ENCODE measurements at regions not wholly inside any gene's neighbourhood (a gene's known extent, or its start where the extent isn't known, plus 50 kb on each side); places are given as distances from the start of the nearest gene placed in this dataset.

DNA sequence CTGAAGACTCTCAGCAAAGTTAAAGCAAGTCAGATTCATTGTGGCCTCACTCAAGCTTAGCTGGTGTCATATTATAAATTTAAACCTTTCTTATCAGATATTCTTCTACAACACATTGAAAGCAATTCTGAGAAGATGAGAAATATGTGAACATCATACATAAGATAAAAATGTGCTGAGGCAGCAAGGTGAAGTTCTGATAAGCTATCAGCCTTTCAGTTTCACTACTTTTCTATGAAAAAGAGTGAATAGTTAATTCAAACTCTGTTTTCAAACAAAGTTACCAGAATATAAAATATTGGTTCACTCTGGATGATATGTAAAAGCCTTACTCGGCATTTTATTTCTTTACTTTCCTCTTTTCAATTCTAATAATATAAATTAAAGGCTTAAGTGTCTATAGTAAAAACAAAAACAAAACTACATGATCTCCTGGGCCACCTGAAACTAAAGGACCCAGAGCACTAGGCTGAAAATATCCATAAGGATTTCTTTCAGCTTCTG is 824.4 kb downstream of the MTRR start:
- H3K27me3 Mint-ChIP-seq: no peaks in the 10 kb centered on the region
- H3K4me1 Mint-ChIP-seq: no peaks in the 10 kb centered on the region
- H3K36me3 Mint-ChIP-seq (ENCODE audit: low read depth): no peaks in the 10 kb centered on the region
- POLR2A ChIA-PET: no interaction called here
- H3K9me3 Mint-ChIP-seq: peaks cover 8% of the 10 kb centered on the region
- CTCF ChIA-PET: no interaction called here
- H3K4me3 Mint-ChIP-seq: no peak overlapping the region
- no peak for DNase-seq
- H3K27ac Mint-ChIP-seq: no peak overlapping the region

DNA sequence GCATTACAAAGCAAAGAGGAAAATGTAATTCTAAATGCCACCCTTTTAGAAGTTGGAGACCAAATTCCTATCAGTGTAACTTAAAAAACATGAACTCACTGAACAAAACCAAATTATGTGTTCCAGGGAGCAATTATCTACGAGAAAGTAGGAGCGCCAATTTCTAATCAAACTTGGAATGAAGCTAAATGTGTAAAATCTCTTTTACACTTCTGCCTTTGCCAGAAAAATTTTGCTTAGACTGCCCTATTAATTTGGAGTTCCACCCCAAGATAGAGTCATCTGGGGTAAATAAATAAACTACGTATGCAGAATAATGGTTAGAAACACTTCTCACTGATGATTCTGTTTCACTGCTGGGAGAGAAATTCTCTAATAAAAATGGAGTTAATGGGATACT is 825.6 kb downstream of the MTRR start:
- no peak overlapping the region for H3K4me3 Mint-ChIP-seq
- DNase-seq: no peak

DNA sequence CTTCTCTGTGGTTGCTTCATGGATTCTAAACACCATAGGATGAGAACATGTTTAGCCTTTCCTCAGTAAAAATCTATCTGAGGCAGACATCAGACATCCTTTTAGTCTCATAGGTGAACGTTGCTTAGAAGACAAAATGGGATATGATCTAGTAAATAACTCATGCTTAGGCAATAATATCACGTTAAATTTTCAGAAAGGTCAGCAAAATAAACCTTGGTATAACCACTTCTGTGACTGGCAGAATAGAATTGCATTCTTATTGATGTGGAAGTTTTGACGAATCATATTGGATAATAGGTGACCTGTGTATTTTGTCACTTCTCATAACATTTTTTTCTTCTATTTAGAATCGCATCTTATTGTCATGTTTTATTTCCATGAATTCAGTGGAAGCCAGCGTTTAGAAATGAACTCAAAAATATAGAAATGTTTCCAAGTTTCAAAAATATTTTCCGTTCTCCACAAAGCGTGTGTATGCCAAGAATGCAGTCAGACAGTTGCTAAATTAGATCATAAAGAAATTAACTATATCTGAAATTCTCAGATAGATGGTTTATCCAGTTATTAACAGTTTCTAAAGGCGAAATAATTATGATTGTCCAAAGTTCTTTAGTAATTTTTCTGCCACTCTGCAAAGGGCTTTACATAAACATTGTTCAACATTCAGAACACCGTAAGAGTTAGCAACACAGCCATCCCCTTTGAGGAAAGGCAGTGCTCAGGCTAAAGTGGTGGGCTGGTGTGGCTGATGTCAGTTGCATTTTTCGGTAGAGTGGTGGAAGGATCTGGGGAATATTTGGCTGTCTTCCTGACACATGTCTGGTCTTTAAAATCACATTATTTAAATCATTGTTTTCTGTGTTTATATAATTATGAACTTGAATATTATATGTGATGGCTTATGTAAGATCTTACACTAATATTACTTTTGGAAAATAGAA is 827.2 kb downstream of the MTRR start:
- Mint-ChIP-seq H3K36me3 (ENCODE audit: low read depth) (no peaks in the 10 kb centered on the region), H3K4me3 (no peak overlapping the region), H3K27ac (no peak overlapping the region), H3K9me3 (peaks cover 9% of the 10 kb centered on the region), H3K27me3 (no peaks in the 10 kb centered on the region), H3K4me1 (no peaks in the 10 kb centered on the region)
- POLR2A ChIA-PET: no interaction called here
- no peak for DNase-seq
- CTCF ChIA-PET: no interaction called here

More for the DNA sequence above, 825.6 kb downstream of the MTRR start:
- H3K4me1 Mint-ChIP-seq: no peaks in the 10 kb centered on the region
- no peaks in the 10 kb centered on the region for H3K27me3 Mint-ChIP-seq
- POLR2A ChIA-PET: no interaction called here
- peaks cover 9% of the 10 kb centered on the region for H3K9me3 Mint-ChIP-seq
- CTCF ChIA-PET: no interaction called here
- H3K36me3 Mint-ChIP-seq (ENCODE audit: low read depth): no peaks in the 10 kb centered on the region
- no peak overlapping the region for H3K27ac Mint-ChIP-seq

DNA sequence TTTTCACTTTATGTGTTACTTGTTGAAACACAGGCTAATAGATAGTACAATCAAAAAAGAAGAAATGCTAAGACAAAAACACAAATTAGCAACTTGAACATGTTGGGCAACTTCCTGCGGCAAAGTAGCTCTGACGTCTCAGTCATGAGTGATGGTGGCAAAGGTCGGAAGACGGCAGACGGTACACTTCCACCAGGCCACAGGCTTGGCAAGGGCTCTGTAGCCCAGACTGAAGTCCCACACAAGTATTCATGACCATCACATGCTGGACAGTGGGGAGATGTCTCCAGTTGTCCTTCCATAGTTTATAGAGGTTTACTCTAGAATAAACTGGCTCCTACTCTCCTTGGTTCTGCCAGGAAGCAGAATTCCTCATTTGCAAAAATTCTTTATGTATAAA is 831.3 kb downstream of the MTRR start:
- H3K36me3 Mint-ChIP-seq (ENCODE audit: low read depth): no peaks in the 10 kb centered on the region

DNA sequence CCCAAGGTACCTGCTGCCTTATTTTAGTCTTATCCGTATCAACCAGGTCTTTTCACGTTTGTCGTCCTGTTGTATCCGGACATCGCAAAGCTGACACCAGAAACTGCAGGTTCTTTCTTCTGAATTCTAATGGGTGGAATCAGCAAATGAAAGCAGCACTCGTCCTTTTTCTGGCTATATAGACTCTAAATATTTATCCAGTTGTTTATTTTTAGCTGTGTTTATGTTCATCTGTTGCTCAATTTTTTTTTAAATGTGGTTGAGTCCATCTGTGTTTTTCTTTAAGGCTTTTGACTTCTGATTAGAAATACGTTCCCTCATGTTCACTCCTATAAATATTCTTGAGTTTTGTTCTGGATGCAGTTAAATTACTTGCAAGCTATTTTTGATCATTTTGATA is 831.7 kb downstream of the MTRR start:
- ChIA-PET POLR2A (no interaction called here), CTCF (no interaction called here)
- no peak for DNase-seq
- Mint-ChIP-seq H3K36me3 (ENCODE audit: low read depth) (no peaks in the 10 kb centered on the region), H3K27me3 (no peaks in the 10 kb centered on the region), H3K4me3 (no peak overlapping the region), H3K27ac (no peak overlapping the region), H3K4me1 (no peaks in the 10 kb centered on the region), H3K9me3 (peaks cover 6% of the 10 kb centered on the region)

More for the DNA sequence above, 831.3 kb downstream of the MTRR start:
- Mint-ChIP-seq H3K4me3 (no peak overlapping the region), H3K27ac (no peak overlapping the region), H3K4me1 (no peaks in the 10 kb centered on the region), H3K27me3 (no peaks in the 10 kb centered on the region), H3K9me3 (peaks cover 9% of the 10 kb centered on the region)
- DNase-seq: no peak
- ChIA-PET CTCF (no interaction called here), POLR2A (no interaction called here)

DNA sequence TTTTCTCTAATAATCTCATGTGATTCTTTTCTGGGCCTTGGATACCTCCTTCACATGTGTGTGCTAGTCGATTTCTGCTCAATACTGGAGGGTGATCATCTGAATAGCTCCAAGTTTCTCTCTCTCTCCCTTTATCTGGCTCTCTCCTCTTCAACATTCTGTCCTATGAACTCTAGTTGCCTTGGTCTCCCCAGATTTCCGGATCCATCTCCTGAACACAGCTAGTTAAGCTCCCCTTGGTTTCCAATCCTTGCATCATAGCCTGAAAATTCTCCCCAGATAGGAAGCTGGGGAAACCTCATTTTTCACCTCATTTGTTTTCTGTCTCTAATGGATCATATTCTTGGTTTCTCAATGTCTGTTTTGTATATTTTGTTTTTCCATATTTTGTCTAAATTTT is 832.3 kb downstream of the MTRR start:
- no peak overlapping the region for H3K27ac Mint-ChIP-seq
- H3K4me3 Mint-ChIP-seq: no peak overlapping the region
- no peak for DNase-seq
- no peaks in the 10 kb centered on the region for H3K36me3 Mint-ChIP-seq (ENCODE audit: low read depth)
- H3K9me3 Mint-ChIP-seq: peaks cover 2% of the 10 kb centered on the region
- POLR2A ChIA-PET: no interaction called here
- no peaks in the 10 kb centered on the region for H3K4me1 Mint-ChIP-seq
- CTCF ChIA-PET: no interaction called here
- no peaks in the 10 kb centered on the region for H3K27me3 Mint-ChIP-seq

DNA sequence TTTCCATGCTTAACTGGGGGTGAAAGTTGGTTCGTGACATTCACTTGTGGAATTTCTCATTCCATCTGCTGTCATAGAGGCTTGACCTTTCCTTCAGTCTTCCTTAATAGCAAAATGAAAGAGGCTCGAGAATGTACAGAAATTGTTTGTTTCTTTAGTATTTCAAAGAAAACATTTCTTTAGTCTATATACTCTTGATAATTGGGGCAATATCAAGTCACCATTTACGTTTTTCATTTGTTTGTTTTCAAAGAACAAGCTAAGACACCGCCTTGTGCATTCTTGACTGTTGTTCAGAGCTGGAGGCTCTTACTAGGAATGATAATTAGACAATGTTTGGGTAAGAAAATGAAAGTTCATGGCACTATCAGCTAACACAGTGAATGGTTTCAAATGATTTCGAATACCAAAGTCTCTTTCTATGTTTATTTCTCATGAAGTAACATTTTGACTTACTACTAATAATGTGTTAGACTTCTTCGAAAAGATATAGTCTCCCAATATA is 835.4 kb downstream of the SEMA5A start:
- Mint-ChIP-seq H3K27me3 (no peaks in the 10 kb centered on the region), H3K36me3 (ENCODE audit: low read depth) (no peaks in the 10 kb centered on the region), H3K9me3 (no peaks in the 10 kb centered on the region), H3K27ac (no peak overlapping the region), H3K4me3 (no peak overlapping the region), H3K4me1 (no peaks in the 10 kb centered on the region)
- ChIA-PET POLR2A (no interaction called here), CTCF (no interaction called here)
- DNase-seq: no peak

DNA sequence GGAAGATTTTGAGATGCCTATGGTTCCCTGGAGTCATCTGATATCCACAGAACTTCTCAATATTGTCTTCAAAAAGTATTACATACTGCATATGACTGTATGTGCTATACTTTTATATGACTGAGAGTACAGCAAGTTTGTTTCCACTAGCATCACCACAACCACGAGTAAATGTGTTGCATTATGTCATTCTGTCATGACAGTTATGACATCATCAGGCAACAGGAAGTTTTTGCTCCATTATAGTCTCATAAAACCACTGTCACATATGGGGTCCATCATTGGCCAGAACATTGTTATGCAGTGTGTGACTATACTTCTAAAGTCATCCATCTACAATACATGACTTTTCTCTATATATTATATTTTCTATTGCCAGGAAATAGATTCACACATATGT is 831.7 kb downstream of the SEMA5A start:
- H3K36me3 Mint-ChIP-seq (ENCODE audit: low read depth): no peaks in the 10 kb centered on the region
- H3K27ac Mint-ChIP-seq: no peak overlapping the region
- no peaks in the 10 kb centered on the region for H3K27me3 Mint-ChIP-seq
- CTCF ChIA-PET: no interaction called here
- no peak overlapping the region for H3K4me3 Mint-ChIP-seq
- no peaks in the 10 kb centered on the region for H3K4me1 Mint-ChIP-seq
- POLR2A ChIA-PET: no interaction called here
- DNase-seq: no peak
- no peaks in the 10 kb centered on the region for H3K9me3 Mint-ChIP-seq

DNA sequence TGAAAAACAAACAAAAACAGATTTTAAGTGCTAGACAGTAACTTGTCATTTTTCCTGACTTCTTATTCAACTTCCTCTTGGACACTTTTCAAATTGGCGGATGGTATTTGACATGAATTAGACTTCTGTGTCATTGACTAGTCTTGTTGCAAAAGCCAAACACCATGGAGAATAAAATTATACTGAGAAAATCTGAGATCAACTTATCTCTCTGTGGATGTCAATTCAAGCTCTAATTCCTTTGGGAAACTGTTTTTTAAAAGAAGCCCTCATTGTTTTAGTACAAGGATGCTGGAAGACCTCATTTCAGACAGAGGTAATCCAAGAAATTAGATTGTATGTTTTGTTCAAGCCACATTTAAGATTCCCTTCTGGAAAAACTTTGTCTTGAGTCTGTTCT is 831.0 kb downstream of the SEMA5A start:
- Mint-ChIP-seq H3K27ac (no peak overlapping the region), H3K36me3 (ENCODE audit: low read depth) (no peaks in the 10 kb centered on the region), H3K4me3 (no peak overlapping the region), H3K4me1 (no peaks in the 10 kb centered on the region), H3K9me3 (no peaks in the 10 kb centered on the region), H3K27me3 (no peaks in the 10 kb centered on the region)
- ChIA-PET CTCF (no interaction called here), POLR2A (no interaction called here)
- DNase-seq: no peak

DNA sequence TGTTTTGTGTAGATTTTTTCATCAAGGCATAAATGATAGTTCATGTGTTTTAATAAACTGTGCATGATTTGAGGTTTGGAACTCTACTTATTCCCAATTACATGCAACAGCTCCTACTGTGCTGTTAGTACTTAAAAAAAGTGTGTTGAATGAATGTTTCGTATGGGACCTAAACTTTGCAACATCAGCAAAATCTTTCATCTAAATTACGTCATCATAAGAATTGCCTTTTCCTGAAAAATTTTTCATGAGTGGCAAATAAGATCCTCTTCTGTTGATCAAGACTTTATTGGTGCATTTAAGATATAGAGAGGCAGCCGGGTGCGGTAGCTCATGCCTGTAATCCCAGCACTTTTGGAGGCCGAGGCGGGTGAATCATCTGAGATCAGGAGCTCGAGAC is 826.1 kb downstream of the SEMA5A start:
- no peaks in the 10 kb centered on the region for H3K27me3 Mint-ChIP-seq
- no peak overlapping the region for H3K4me3 Mint-ChIP-seq
- H3K9me3 Mint-ChIP-seq: peaks cover 6% of the 10 kb centered on the region
- POLR2A ChIA-PET: no interaction called here
- CTCF ChIA-PET: no interaction called here
- no peak for DNase-seq
- no peaks in the 10 kb centered on the region for H3K4me1 Mint-ChIP-seq
- no peaks in the 10 kb centered on the region for H3K36me3 Mint-ChIP-seq (ENCODE audit: low read depth)
- no peak overlapping the region for H3K27ac Mint-ChIP-seq

DNA sequence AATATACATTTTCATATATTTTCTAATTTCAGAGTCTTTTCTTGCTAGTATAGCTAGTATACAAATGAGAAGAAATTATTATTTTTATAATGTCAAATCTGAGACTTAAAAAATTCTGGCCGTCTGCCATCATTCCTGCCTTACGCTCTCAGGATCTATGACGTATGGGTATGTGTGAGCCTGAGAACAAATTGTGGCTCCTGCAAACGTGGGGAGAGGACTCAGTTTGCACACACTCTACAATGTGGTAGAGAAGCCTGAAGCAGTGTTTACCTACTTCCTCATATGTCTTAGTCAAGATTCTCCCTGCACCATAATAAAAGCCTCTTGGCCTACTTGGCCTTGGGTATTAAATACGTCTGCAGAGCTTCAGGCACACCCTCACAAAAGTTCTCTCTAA is 825.4 kb downstream of the SEMA5A start:
- DNase-seq: no peak
- no peak overlapping the region for H3K27ac Mint-ChIP-seq
- H3K9me3 Mint-ChIP-seq: peaks cover 6% of the 10 kb centered on the region
- no peaks in the 10 kb centered on the region for H3K27me3 Mint-ChIP-seq
- ChIA-PET CTCF (interaction anchor here (0.7 kb wide), 1 partner anchor 174 kb away, joined by 3 read pairs; no protein-coding TSS in a partner anchor), POLR2A (no interaction called here)
- no peaks in the 10 kb centered on the region for H3K4me1 Mint-ChIP-seq
- no peak overlapping the region for H3K4me3 Mint-ChIP-seq
- H3K36me3 Mint-ChIP-seq (ENCODE audit: low read depth): no peaks in the 10 kb centered on the region

DNA sequence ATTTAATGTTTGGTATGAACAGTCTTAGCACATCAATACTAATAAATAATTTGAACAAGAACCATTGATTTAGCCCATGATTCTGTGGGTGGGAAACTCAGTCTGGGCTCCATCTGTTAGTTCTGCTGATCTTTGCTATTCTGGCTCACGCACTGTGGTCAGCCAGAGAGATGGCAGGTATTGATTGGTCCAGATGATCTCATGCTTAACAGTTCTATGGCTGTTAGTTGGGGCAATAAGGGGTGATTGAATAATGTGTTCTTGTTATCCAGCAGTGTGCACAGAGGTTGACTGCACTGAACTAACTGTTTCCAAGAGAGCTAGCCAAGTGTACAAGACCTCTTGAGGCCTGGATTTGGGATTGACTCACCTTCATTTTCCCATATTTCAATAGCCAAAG is 824.3 kb downstream of the SEMA5A start:
- H3K4me1 Mint-ChIP-seq: no peaks in the 10 kb centered on the region
- ChIA-PET POLR2A (no interaction called here), CTCF (interaction anchor here (0.5 kb wide), 1 partner anchor 1262 kb away, joined by 3 read pairs; no protein-coding TSS in a partner anchor)
- no peak overlapping the region for H3K4me3 Mint-ChIP-seq
- H3K27me3 Mint-ChIP-seq: no peaks in the 10 kb centered on the region
- no peak for DNase-seq
- H3K9me3 Mint-ChIP-seq: peaks cover 6% of the 10 kb centered on the region
- H3K27ac Mint-ChIP-seq: no peak overlapping the region
- H3K36me3 Mint-ChIP-seq (ENCODE audit: low read depth): no peaks in the 10 kb centered on the region

DNA sequence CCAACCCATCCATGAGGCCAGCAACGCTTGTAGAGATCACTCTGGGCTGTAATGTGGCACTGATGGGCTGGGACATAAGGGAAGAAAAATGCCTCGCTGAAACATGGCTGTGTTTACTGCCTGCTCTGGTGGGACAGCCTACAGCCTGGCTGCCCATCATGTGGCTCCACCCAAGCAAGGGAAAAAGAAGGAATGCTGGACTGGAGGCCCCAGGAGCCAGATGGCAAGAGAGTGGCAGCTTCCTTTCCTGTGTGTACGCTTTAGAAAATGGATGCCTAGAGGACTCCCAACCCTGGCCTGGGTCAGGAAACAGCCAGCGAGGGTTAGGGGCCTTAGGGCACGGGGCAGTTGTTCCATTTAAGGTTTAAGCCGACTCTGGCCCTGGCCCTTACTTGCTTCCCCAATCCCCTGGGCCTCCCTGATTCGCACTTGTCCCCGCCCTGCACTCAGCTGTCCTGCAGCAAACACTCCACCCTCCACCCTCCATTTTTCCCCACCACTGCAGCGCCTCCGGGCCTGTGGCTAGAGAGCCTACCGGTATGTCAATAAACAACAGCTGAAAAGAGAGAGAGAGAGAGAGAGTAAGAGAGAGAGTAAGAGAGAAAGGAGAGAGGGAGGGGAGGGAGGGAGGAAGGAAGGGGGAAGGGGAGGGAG is 819.4 kb downstream of the SEMA5A start:
- POLR2A ChIA-PET: no interaction called here
- peaks cover 11% of the 10 kb centered on the region for H3K9me3 Mint-ChIP-seq
- H3K4me1 Mint-ChIP-seq: no peaks in the 10 kb centered on the region
- no peaks in the 10 kb centered on the region for H3K36me3 Mint-ChIP-seq (ENCODE audit: low read depth)
- no peak overlapping the region for H3K27ac Mint-ChIP-seq
- H3K27me3 Mint-ChIP-seq: no peaks in the 10 kb centered on the region
- no peak overlapping the region for H3K4me3 Mint-ChIP-seq
- CTCF ChIA-PET: no interaction called here
- DNase-seq: no peak

DNA sequence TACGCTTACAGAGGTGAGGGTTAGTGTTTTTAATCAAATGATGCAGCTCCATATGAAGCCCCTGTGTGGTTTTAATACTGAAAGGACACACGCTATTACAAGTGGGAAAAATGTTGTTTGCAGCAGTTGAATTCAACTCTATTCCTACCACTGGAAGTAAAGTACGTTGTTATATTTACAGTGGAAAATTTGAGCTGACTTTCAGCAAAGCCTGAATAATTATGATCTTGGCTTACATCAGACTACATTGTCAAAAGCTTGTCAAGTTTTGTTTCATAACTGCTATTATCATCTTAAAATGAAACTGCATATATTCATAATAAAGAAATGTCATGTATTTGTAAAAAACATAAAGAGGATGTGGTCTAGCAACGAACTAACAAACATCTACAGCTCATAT is 818.5 kb downstream of the SEMA5A start:
- Mint-ChIP-seq H3K4me3 (no peak overlapping the region), H3K36me3 (ENCODE audit: low read depth) (no peaks in the 10 kb centered on the region), H3K27ac (no peak overlapping the region), H3K27me3 (no peaks in the 10 kb centered on the region), H3K4me1 (no peaks in the 10 kb centered on the region), H3K9me3 (peaks cover 14% of the 10 kb centered on the region)
- CTCF ChIA-PET: no interaction called here
- no peak for DNase-seq
- POLR2A ChIA-PET: no interaction called here

Measured in activated CD4-positive, alpha-beta memory T cell treated with anti-CD3 and anti-CD28 coated beads, Interleukin-2, amount 10 ng/mL, durations not matched to agents 7 days and 5 days (primary cell).